Vagina (tissue), 2 donors: ENCODE measurements at regions not wholly inside any gene's neighbourhood (a gene's known extent, or its start where the extent isn't known, plus 50 kb on each side); places are given as distances from the start of the nearest gene placed in this dataset.

Source experiments
- POLR2A ChIP-seq, 2 donors: fragments of 450-650 bp; IDR thresholded peaks; one replicate each; pipeline ENCODE4 v1.6.1; 2017; ENCODE audit warnings: antibody characterized with exemption in 2 of 2, mild to moderate bottlenecking in 2 of 2, moderate library complexity in 2 of 2
- TF ChIP-seq, protein P1 (sequence below), 3 experiments: fragments of 450-650 bp in 2 of 3; fragments of 200-600 bp in 1 of 3; sonication (generic) in 1 of 3; IDR thresholded peaks; one replicate each; pipeline ENCODE4 v1.5.1; 2017 to 2019; ENCODE audit warnings: antibody characterized with exemption in 3 of 3, mild to moderate bottlenecking in 2 of 3, moderate library complexity in 2 of 3

DNA sequence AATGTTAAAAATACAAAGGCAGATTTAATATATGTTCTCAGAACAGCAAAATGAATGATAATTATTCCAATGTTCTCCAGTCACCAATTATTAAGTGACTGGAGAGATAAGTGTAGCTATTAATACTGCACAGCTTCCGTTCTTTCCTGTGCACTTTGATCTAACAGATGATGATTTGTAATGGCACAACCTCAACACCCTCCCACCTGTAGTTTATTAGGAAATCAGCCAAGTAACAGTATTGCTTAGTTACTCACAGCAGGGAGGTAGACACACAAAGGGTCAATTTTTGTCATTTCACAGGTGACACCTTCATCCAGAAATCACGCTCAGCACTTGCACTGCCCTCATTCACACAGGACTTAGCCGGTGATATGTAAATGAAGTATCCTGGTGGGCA, 688.1 kb downstream of the EPHA3 start:
- TF ChIP-seq, protein P1, sequence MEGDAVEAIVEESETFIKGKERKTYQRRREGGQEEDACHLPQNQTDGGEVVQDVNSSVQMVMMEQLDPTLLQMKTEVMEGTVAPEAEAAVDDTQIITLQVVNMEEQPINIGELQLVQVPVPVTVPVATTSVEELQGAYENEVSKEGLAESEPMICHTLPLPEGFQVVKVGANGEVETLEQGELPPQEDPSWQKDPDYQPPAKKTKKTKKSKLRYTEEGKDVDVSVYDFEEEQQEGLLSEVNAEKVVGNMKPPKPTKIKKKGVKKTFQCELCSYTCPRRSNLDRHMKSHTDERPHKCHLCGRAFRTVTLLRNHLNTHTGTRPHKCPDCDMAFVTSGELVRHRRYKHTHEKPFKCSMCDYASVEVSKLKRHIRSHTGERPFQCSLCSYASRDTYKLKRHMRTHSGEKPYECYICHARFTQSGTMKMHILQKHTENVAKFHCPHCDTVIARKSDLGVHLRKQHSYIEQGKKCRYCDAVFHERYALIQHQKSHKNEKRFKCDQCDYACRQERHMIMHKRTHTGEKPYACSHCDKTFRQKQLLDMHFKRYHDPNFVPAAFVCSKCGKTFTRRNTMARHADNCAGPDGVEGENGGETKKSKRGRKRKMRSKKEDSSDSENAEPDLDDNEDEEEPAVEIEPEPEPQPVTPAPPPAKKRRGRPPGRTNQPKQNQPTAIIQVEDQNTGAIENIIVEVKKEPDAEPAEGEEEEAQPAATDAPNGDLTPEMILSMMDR (IDR thresholded peaks at IDR 0.05): no peak
- TF ChIP-seq POLR2A (IDR thresholded peaks at IDR 0.05): no peak
